ENCODE measurements at regions not wholly inside any gene's neighbourhood (a gene's known extent, or its start where the extent isn't known, plus 50 kb on each side); places are given as distances from the start of the nearest gene placed in this dataset.

DNA sequence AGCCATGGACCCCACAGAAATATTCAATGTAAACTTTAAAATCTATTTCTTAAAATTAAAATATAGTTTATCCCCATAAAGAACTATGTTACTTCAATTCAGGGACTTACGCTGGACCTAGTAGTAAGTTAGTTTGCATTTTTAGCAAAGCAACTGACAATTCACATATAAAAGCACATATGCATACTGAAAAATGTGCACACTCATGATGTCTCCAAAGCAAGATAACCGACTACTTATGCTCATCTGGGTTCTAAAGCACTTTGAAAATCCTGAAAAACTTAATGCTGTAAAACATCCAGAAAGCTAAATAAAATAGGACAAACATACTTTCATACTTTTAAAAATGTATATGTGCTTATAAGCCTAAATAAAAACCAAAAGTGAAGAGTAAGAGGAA lies 264.4 kb upstream of the GAS1 start:
- H3K27me3 ChIP-seq (replicated peaks; ENCODE audit: insufficient read depth), result no peaks in the 10 kb centered on the region
- ATAC-seq (ENCODE audit: insufficient number of reproducible peaks, low FRiP score, low read depth) (no peak), DNase-seq (ENCODE audit: low spot score) (no peak)
- TF ChIP-seq CTCF (IDR thresholded peaks at IDR 0.05), result no peak
- no peaks in the 10 kb centered on the region for H3K36me3 ChIP-seq
- no peak overlapping the region for H3K4me3 ChIP-seq
- peaks cover 0 to 2% of the 10 kb centered on the region in 2 donors for H3K4me1 ChIP-seq (ENCODE audit: control insufficient read depth in 1 of 2, low read depth in 2 of 2)
- no peaks in the 10 kb centered on the region for H3K9me3 ChIP-seq
- no peak overlapping the region for H3K27ac ChIP-seq

DNA sequence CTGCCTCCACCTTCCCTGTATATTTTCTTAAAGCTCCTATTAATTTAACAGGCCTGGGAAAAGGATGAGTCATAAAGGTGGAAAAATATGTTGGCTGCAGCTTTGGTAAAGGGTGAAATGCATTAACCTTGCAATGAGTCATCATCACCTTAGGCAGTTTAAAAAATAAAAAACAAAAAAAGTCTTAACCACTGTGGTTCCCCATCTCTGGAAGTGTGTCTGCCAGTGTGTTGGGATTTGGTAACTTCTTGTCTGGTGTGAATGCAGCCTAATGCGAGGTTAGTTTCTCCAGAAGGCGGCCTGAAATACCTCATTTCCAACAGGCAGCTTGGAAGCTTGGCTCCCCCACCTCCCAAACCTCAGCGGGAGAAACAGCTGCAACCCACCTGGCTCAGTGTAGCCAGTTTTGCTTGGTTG lies 265.3 kb upstream of the GAS1 start:
- Histone ChIP-seq H3K27ac (no peak overlapping the region), H3K9me3 (no peaks in the 10 kb centered on the region), H3K36me3 (no peaks in the 10 kb centered on the region), H3K27me3 (replicated peaks; ENCODE audit: insufficient read depth) (no peaks in the 10 kb centered on the region), H3K4me1 (ENCODE audit: control insufficient read depth in 1 of 2, low read depth in 2 of 2) (peaks cover 0 to 2% of the 10 kb centered on the region in 2 donors), H3K4me3 (no peak overlapping the region)
- ATAC-seq (ENCODE audit: insufficient number of reproducible peaks, low FRiP score, low read depth) (no peak), DNase-seq (ENCODE audit: low spot score) (no peak)
- TF ChIP-seq CTCF (IDR thresholded peaks at IDR 0.05), result no peak

DNA sequence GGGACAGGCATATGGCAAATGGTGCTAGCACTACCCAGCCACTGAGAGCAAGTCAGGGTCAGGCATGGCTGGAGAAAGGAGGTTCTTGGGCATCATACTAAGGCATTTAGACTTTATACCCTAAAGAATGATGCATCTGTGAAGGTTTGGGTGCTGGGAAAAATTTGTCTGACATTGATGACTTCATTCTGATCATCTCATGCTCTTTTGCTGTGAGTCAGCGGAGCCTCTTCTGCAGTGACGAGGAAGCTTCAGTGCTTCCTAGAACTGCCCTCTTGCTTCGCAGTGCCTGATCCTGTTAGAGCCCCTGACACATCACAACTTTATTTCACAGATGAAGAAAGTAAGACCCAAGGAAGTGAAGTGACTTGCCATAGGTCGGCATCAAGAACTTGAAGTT lies 266.6 kb upstream of the GAS1 start:
- Histone ChIP-seq H3K27me3 (replicated peaks; ENCODE audit: insufficient read depth) (no peaks in the 10 kb centered on the region), H3K27ac (no peak overlapping the region), H3K4me1 (ENCODE audit: control insufficient read depth in 1 of 2, low read depth in 2 of 2) (peaks cover 0 to 2% of the 10 kb centered on the region in 2 donors), H3K4me3 (no peak overlapping the region), H3K9me3 (no peaks in the 10 kb centered on the region), H3K36me3 (no peaks in the 10 kb centered on the region)
- no peak for ATAC-seq (ENCODE audit: insufficient number of reproducible peaks, low FRiP score, low read depth)
- no peak for TF ChIP-seq CTCF (IDR thresholded peaks at IDR 0.05)
- DNase-seq (ENCODE audit: low spot score), result no peak

DNA sequence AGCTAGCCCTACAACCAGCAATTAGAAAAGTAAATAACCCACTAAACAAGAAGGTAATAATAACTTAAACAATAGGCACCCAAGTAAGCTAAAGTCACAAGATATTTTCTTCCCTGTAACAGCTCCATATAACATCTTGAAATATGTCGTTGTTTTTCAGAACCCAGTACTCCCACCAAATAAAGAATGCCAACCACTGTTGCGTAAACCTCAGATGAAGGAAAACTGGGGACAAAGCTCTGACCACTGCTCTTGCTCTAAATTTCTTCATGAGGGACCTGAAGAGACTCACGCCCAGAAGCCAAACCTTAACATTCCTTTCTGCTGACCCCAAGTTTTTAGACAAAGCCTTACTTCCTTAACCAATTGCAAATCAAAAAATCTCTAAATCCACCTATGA lies 267.7 kb upstream of the GAS1 start:
- Histone ChIP-seq H3K4me1 (ENCODE audit: control insufficient read depth in 1 of 2, low read depth in 2 of 2) (peaks cover 0 to 2% of the 10 kb centered on the region in 2 donors), H3K27me3 (replicated peaks; ENCODE audit: insufficient read depth) (no peaks in the 10 kb centered on the region), H3K4me3 (no peak overlapping the region), H3K36me3 (no peaks in the 10 kb centered on the region), H3K27ac (no peak overlapping the region), H3K9me3 (no peaks in the 10 kb centered on the region)
- TF ChIP-seq CTCF (IDR thresholded peaks at IDR 0.05), result no peak
- no peak for DNase-seq (ENCODE audit: low spot score)
- no peak for ATAC-seq (ENCODE audit: insufficient number of reproducible peaks, low FRiP score, low read depth)

DNA sequence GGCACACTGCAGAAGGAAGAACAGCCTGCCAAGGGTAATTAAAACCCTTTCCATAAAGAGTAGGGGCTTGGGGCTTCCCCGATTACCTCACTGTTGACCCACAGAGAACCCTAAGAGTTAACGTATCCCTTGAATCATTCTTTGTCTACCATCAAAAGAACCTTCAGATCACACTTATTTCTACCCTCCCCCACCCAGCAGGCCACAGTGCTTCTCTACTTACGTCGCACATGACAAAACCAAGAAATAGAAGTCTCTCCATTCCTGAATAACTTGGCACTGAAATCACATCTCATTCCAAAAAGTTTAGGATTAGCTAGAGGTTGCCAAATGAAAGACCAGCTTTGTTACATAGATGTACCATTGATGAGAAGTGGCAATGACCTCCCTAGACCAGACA lies 268.7 kb upstream of the GAS1 start:
- ATAC-seq (ENCODE audit: insufficient number of reproducible peaks, low FRiP score, low read depth), result no peak
- no peak for TF ChIP-seq CTCF (IDR thresholded peaks at IDR 0.05)
- DNase-seq (ENCODE audit: low spot score), result no peak

More for the DNA sequence above, 268.7 kb upstream of the GAS1 start:
- no peaks in the 10 kb centered on the region for H3K9me3 ChIP-seq
- no peaks in the 10 kb centered on the region for H3K36me3 ChIP-seq
- H3K27ac ChIP-seq, result no peak overlapping the region
- H3K27me3 ChIP-seq (replicated peaks; ENCODE audit: insufficient read depth), result no peaks in the 10 kb centered on the region
- peaks cover 0 to 2% of the 10 kb centered on the region in 2 donors for H3K4me1 ChIP-seq (ENCODE audit: control insufficient read depth in 1 of 2, low read depth in 2 of 2)
- no peak overlapping the region for H3K4me3 ChIP-seq
